HG03432 (cell line): ENCODE measurements at regions not wholly inside any gene's neighbourhood (a gene's known extent, or its start where the extent isn't known, plus 50 kb on each side); places are given as distances from the start of the nearest gene placed in this dataset.

Source experiments
- ATAC-seq: cut with Tn5 transposase; IDR thresholded peaks from one replicate; pipeline ENCODE4 v1.9.1; 2021; ENCODE audit warnings: mild to moderate bottlenecking, moderate library complexity; ENCODE audit not compliant: unreplicated experiment

DNA sequence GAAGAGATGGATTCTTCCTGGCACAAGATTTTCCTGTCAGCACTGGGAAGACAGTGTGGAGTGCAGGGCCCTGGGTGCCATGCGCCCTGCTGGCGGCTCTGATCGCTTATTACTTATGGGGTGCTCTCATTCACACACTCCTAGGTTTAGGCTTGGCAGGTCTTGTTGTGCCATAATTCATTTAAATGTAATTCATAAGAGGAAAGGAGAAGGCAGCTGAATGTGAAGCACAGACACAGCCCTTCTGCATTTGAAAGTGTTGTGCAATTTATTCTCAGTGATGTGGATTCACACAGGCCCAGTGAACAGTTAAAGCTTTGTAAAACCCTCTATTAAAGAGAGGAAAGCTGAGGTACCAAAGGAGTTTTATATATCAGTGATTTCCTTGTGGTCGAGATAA is 249.7 kb downstream of the C4orf33 start:
- ATAC-seq, result no peak

DNA sequence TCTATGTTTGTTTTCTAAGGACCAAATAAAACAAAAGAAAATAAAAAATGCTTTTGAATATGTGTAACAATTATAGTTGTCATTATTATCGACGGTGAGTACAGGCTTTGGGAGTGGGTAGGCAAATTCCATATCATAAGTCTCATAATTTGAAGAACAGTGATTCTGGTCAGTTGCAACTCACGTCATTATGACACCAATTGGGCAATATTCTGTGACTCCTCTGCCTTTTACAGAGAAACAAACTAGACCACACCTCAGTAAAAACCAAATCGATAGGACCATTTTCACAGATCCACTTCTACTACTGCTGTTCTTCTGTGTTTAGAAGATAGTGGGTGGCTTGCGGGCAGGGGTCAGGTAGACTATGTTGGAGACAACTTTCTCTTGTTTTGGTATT is 250.1 kb downstream of the C4orf33 start:
- ATAC-seq, result no peak

DNA sequence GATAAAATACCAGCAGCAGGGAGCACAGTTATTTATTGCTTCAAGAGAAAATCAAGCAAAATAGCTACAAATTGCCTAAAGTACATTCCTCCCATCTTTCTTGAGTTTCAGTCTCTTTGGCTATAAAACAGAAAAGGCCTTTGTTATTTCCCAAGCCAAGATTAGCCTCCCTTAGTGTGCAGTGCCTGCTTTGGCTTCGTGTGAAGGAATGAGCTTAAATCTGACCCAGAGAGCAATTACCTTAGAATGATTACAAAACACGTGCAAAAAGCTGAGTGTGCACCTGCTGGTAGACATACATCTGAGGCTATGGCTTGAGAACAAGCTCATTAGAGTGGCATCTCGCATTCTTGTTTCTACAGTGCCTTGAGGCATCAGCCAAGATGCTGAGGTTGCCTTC is 250.8 kb downstream of the C4orf33 start:
- ATAC-seq, result no peak

DNA sequence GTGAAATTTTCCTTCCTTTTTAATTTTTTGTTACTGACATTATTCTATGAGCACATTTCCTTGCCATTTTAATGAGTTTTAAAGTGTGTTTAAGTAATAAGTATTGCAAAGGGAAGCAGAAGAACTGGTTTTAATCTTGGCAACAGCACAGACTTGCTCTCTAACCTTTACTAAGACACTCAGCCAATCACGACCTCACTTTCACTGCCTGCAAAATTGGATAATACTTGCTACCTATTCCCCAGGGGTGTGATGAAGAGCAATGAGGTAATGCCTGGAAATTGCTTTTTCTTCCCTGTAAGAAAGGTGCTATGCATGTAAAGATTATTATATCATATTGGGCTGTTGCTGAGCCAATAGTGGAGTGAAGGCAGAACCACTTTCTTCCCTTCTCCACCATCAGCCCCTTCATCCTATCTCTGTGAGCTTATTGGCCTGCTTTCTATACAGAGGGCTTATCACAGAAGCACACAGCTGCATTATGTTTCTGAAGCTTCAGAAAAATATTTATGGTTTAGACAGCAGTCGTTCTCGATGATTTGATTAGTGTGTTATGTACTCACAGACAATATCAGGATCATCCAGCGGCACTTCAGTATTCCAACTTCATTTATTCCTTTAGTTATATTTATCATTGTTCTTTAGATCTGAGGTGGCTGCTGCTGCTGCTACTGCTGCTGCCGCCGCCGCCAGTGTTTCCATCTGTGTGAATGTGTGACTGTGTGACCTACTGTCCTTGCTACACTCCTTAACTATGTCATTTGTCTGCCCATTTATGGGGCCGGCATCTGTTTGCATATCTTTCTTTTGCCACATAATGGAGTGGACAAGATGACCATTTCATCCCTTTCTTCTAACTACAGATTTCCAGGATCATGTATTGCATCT is 255.1 kb downstream of the C4orf33 start:
- no peak for ATAC-seq

DNA sequence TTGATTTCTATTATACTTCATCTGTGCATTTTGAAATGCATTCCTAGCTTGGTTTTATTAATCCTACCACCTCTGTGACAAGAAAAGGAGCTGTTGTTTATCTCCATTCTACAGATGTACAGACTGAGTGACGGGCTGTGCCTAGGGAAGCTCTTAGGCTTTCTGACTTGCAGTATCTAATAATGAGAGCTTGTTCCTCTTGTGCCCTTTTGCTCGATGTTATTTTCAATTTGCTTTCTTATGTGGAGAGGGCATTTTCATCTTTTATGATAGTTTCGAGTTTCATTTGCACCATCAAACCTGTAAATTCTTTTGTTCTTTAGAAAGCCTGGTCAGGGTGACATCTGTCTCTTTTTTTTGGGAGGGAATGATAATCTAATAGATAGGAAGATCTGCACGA is 256.5 kb downstream of the C4orf33 start:
- no peak for ATAC-seq

DNA sequence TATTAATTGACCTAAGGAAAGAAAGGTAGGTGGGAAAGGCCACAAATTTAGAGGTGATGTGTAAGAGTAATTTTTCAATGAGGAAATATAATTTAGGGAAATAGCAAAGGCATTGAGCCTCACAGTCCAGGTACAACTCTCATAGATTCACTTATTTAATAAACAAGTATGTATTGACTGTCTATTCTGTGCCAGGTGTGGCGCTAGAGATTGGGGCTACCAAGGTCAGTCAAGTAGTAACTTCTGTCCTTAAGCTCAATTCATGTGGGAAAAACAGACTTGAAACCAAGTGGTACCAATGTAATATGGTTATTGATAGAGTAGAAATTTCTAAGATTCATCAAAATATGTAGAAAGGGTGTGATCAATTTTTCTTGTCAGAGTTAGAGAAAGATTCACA is 257.5 kb downstream of the C4orf33 start:
- ATAC-seq, result no peak

DNA sequence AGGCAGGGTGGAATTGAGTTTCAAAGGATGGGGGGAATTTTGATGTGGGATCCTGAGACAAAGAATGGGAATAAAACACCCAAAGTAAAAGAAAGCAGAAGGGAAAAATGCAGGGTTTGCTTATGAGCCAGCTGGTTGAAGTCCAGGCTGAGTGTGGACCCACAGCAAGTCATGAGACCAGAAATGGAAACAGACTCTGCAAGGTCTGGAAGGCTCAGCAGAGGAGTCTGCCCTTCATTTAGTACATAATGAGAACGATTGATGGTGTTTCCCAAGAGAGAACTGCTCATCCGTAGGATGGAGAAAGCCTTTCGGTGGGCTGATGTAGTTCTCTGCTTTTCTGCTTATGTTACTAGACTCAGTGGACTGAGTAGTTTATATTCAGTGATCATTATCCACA is 259.1 kb downstream of the C4orf33 start:
- no peak for ATAC-seq

DNA sequence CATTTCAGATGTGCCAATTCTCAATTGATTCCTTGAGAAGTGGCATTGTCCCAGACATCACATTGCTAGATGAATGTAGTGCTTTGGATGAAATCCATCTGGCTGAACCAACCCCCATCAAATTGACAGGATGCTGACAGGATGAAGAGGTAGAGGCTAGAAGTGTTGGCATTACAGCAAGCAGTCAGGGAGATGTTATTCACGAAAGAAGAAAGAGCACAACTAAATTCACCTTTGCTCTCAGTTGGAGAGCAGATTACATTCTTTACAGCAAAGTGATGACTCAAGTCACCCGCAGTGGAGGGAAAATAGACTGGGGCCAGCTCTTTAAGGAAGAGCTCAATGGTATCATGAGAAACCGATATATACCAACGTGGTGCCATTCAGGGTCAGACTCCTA is 259.6 kb downstream of the C4orf33 start:
- ATAC-seq, result no peak

DNA sequence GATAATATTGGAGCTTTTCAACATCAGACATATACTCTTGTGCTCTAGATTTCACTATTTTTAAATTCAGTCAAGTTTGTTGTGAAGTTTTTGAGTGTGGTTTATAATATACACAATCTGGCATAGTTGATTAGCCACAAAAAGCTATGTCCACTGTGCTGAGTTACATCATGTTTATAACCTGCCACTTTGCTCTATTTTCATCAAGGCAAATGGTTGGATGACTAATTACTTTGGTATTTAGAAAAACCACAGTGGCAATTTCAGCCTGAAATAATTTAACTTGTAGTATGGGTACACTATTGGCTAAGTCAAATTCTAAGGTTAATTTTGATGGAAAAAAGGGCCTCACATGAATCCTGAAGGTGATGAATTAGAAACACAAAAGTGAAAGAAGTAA is 262.6 kb downstream of the C4orf33 start:
- no peak for ATAC-seq

DNA sequence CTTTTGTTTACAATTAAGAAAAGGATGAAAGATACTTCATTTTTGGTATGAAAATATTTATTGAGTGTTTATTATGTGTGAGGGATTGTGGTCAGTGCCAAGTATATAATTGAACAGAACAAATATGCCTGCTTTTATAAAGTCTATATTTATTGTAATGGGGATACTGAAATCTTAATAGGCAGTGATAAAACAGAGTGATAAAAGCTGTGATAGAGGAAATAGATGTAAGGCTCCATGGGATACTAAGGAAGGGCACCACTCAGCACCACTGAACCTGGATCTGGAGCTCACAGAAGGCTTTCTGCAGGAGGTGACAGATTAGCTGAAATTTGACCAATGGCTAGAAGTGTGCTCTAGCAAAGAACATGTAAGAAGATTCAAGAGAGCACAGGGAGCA is 263.5 kb downstream of the C4orf33 start:
- ATAC-seq, result no peak

DNA sequence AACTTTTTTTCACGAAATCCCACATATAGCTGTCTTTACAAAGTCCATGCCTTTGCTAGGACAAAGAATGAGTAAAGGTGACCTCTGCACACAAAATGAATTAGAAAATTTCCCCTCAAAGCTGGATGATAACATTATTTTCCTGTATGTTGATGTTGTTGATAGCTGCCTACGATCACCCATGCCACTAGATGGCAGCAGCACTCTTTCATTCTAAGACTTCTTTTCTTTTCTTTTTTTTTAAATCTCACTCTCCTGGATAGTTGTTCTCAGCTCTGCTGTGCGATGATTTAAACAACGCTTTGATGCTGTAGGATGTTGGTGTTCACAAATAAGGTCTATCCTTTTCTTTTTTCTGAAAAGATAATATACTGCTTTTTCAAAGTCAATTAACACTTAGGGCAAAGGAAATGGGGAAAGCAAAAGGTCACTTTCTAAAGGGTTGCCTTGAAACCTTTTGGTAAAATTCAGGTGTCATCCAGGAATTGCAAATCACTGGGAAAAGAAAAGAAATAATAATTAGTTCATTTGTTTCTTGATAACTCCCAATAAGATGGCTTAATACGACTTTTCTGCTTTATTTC is 266.8 kb downstream of the C4orf33 start:
- peak; percentile 84 for ATAC-seq

DNA sequence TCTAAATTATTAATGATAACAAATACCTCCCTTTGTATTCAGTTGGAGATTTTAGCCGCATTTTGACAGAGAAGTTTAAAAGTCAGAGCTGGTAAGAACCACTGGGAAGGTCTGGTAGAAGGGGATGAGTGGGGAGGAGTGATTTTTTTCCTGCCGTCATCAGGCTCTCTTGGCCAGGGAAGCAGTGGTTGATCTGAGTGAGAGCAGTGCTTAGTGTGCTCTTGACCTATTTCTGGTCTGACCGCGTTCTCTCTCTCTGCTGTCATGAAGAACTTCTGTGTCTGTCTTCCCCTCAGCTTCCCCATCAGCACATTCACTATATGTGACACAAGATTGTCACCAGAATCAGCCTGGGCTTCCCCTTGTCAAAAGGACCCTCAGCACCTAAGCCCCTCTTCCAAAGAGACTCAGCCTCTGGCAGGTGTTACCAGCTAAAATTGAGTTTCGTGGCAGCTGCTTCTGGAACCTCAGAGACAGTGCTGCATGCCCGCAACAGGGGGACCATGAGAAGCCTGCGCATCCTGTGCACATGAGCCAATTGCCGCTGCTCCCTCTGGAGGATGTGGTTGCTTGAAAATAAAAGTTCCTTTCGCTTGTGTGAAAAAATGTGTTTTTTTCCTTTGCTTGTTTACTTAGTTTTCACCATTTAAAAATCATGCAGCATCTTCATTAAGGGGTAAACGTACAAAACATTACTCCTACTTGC is 268.9 kb downstream of the C4orf33 start:
- ATAC-seq, result no peak

DNA sequence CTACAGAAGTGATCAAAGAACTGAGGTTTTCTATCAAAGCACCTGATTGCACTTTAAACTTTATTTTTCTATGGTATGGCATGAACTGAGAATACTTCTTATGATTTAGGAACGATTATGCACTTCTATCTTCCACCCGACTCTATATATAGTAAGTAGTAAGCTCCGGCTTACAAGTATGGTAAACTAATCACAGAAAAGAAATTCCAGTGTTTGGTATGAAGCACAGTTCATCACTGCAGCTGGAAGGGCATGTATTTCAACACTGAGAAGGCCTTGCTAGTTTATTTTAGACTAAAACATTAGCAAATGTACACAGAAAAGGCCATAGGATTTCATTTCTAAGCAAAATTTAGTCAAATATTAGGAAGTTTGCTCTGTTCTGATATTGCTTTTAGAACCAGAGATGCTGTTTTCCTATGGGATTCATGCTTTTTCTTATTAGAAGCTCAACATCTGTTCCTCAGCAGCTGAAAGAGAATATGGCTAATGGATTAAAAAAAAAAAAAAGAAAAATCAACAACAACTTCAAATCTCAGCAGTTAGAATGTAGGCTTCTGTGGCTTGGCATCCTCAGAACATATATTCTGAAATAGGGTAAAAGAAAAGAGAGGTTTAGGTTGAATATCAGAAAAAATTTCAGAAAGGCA is 273.5 kb downstream of the C4orf33 start:
- ATAC-seq, result no peak

DNA sequence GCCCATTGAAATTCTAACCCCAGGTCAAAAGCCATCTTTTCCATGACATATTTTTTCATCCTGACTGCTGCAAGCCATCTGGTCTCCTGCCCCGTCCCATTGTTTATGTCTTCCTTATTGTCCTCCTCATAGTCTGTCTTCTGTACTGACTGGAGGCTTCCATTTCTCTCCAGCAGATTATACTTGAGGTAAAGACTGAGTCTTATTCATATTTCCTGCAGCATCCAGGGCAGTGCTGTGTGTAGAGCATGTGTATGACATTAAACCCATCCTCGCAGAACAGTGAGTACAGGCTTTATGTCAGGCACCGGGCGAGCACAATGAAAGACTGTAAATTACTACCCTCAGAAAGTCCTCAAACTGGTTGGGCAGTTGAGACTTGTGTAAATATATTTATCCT is 275.1 kb downstream of the C4orf33 start:
- no peak for ATAC-seq

DNA sequence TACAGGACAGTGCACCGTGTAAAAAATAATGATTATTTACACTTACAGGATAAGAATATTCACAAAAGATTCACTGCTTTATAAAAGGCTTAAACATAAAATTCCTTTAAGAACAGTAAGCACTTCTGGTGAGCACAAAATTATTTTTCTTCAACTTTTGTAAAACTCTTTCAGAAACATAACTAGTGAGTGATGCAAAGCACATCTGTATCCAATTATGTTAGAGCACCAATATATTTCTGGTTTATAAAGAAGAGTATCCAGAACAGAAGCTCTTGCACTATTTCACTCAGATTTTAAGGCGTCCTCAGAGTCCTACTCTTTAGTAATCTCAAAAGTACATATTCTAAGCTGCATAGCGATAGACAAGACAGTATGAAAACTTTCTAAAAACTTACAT is 276.0 kb downstream of the C4orf33 start:
- ATAC-seq, result no peak

DNA sequence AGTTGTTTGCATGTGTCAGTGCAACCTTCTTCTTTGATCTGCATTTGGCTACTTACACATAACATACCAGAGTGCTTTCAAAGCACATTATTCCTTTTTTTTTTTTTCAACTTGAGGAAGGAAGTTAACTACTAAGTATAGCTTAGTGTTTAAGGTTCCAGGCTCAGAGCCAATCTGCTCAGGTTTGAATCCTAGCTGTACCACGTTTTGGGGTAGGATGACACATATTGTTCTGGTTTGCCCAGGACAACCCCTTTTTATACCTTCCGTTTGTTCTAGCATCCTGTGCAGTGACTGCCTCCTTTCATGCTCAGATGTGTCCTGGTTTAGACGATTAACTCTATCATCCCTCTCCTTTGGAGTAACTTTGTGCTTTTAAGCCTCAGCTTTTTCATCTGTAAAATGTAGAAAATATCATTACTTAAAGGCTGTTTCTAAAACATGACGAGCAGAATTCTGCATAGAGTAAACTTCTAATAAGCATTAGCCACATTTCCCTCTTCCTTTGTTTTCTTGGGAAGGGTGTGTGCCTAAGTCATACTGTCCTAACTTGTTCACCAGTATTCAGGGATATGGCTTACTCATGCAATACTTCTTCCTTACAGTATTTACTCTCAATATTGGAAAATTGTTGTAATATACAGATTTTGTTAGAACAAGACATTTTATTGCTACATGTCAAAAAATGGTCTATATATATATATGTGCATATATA is 281.3 kb downstream of the C4orf33 start:
- no peak for ATAC-seq

DNA sequence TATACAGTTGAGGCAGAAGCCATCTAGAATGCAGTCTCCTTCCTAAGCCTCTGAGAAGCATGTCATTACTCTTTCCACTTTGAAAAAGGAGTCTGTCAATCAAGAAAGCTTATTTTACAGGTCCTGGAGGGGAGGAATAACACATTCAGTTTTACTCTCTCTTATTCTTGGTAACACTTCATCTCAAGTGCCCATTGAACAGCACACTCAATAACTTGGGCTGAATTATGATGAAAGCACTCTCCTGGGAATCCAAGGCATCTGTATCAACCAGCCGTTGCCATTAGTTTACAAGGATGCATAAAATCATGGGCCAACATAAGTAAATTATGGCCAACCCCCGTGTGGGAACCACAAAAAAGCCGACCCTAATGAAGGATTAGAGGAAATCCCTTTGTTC is 282.4 kb downstream of the C4orf33 start:
- ATAC-seq, result no peak

DNA sequence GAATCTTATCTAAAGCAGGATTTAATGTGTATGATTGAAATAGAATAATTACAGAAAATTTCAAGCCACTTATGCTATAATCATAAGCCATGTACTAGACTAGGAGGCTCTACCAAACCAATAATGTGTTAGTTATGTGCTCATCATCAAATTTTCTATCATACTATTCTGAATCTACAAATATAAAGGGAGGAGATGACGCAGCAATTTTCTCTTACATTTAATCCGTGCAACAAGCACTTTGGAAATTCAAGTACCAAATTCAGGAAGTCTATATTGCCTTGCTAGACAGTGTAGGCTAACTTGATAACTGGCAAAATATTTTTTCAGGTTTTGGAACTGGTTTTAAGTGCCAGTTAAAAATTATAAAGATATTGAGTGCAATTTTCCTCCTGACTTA is 283.5 kb downstream of the C4orf33 start:
- ATAC-seq, result no peak

DNA sequence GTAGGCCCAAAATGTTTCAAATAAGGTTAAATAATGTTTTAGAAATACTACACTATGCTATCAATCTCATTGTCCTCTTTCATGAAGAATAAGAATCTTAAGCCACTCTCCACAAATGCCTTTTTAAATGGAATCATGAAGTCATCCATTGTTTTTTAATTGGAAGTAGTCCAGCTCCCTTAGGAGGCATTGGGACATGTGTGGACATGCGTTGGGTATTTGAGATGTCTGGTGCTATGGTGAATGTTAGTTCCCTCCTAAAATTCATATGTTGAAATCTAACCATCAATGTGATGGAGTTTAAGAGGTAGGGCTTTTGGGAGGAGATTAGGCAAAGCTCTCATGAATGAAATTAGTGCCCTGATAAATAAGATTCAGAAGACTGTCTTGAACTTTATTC is 289.0 kb downstream of the C4orf33 start:
- ATAC-seq, result no peak

DNA sequence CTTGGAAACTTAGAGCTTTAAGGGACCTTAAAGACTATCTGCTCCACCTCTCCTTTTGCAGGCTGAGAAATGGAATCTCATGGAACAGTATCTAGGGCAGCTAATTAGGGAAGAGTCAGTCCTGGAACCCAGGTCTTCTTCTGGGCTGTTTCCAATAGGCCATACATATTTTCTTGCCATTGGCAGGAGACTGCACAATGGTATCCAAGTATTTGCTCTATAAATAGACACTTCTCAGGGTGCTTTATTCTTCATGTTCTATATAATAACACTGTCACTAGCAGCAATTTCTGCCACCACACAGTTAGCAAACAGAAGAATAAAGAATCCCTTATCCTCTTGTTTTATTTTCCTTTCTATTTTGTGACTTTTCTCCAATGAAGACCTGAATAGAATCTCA is 291.7 kb downstream of the C4orf33 start:
- ATAC-seq, result no peak

DNA sequence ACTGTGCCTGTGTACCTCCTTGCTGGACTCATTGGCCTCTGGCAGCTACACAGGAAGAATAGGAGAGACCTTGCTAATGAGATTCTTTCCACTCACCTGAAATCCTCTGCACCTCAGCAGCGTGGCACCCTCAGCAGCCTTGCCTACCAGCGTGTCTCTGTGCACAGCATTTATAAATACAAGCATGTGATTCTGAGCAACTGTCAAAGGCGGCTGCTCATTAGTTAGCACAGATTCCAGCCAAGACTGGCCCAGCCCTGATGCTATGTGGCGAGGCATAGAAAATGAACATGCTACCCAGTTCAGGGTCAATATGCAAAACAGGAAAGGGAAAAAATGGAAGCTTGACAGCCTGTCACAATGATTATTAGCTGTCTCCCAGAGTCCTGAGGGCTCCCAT is 298.0 kb downstream of the C4orf33 start:
- no peak for ATAC-seq
